ENCODE measurements at regions not wholly inside any gene's neighbourhood (a gene's known extent, or its start where the extent isn't known, plus 50 kb on each side); places are given as distances from the start of the nearest gene placed in this dataset.
A peak's percentile ranks its signal among the peaks of the same experiment; 100 is the strongest.

- DNase-seq = no peak
These were observed 392.1 kb upstream of the HS6ST1 start for GRCh38 chr2:128710729-128711128.

DNA sequence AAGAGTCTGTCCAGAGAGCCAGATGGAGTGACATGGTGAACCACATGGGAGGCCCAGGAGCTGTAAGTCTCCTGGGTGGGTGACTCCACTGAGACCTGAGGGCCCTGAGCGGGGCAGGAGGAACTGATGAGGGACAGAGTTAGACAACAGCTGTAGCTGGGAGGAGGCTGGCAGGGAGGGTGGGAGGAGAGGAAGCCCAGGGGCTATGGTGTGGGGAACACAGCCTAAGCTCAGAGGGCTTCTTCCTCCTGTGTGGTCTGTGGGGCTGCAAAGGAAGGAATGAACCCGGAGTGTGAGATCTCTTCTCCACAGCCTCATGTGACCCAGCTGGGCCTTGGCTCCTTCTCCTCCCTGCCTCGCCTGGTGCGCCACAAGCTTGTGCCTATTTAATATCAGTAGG lies 395.6 kb upstream of the HS6ST1 start:
- DNase-seq = no peak

- no peak for DNase-seq
These were observed 396.2 kb upstream of the HS6ST1 start for GRCh38 chr2:128714851-128715312.

- DNase-seq = no peak
These were observed 396.7 kb upstream of the HS6ST1 start for GRCh38 chr2:128715360-128715759.

- no peak for DNase-seq
These were observed 397.6 kb upstream of the HS6ST1 start for GRCh38 chr2:128716299-128716721.

- DNase-seq = no peak
These were observed 399.4 kb upstream of the HS6ST1 start for GRCh38 chr2:128717758-128718710.

- no peak for DNase-seq
These were observed 401.7 kb upstream of the HS6ST1 start for GRCh38 chr2:128720080-128721022.

DNA sequence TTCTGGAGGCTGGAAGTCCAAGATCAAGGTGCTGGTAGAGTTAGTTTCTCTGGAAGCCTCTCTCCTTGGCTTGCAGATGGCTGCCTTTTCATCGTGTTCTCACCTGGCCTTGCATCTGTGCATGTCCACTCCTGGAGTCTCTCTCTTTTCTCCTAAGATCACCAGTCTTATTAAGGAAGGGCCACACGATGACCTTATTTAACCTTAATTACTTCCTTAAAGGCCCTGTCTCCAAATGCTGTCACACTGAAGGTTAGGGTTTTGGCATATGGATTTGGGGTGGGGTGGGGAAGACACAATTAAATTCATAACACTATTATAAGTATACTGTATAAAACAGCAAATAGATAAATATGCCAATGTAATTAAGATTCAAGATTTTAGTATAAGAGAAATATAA lies 402.4 kb upstream of the HS6ST1 start:
- DNase-seq = no peak

DNA sequence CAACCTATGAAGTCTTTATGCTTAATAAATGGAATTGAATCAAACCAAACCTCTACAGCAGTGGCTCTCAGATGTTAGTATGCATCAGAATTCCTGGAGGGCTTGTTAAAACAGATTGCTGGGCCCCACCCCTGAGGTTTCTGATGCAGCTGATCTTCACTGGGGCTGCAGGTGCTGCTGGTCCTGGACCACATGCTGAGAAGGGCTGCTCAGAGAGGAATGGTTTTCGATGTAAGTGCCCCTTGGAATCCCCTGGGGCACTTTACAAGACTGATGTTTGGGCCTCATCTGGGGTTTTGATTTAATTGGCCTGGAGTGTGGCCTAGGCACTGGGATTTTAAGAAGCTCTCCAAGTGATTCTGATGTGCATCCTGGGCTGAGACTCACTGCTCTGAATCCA lies 403.8 kb upstream of the HS6ST1 start:
- no peak for DNase-seq

GRCh38 chr2:128724547-128724946 lies 405.9 kb upstream of the HS6ST1 start:
- DNase-seq = no peak

DNA sequence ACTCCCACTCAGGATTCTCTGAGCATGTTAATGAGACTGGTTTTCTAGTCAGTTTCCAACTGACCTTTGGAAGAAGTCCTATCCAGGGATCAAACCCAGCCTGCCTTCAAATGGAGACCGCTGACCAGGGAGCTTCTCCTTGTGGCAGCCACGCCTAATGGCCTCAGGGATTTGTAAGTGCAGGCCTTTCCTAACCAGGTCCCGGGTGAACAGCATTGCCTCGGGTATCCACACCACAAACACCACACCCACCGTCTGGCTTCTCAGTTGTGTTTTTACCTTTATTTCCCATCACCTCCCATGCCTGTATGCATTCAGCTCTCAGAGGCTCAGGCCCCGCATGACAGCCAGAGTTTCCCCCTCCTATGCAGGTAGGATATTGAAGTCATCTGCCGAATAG lies 406.3 kb upstream of the HS6ST1 start:
- no peak for DNase-seq

GRCh38 chr2:128726236-128726635 lies 407.6 kb upstream of the HS6ST1 start:
- no peak for DNase-seq

DNA sequence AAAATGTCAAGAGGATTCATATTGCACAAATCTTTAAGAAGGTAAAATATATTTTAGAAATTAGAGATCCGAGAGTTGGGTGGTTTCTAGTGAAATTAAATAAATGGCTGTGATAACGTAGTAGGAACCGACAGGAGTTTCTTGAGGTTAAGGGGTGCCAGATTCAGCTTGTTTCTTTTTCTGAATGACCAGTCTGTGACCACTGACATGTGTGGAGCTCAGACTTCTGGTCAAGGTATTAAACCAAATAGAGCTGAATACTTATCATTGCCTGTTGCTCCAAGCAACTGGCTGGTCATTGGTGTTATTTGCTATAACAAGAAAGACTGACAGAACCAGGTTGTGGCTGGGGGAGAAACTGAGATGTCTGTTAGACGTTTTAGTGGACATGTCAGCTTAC lies 408.2 kb upstream of the HS6ST1 start:
- no peak for DNase-seq

GRCh38 chr2:128727404-128727803 lies 408.7 kb upstream of the HS6ST1 start:
- no peak for DNase-seq

DNA sequence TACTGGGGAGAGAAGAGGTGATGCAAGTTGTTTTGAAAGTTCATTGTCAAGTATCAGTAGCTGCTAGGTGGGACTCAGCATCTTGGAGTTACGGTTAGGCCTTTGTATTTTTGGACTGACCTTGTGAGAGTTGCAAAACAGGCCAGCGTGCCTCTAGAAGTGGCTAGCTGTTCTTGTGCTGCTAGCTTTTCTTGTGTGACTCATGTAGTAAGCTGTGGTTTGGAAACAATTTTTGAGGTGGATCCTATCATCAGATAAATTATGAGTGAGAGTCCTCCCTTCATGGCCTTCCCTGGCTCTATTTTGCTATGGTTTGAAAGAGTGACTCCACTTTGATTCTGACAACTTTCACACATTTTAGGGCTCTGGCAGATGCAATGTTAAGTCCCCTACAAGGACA lies 409.2 kb upstream of the HS6ST1 start:
- peak; percentile 45 for DNase-seq

DNA sequence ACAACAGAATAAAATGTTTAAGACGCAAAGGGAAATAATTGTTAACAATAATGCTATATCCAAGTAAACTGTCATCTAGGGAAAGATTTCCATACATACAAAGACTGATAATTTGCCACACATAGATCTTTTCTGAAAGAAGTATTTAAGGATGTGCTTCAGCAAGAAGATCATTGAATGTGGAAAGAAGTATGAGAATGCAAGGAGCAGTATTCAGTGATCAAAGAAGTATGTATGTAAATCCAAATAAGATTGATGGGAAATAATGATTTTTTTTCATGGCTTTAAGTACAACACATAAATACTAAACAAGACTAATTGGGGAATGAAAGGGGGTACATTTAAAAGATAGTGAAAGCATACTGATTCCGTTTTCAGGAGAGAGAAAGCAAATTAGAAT lies 410.4 kb upstream of the HS6ST1 start:
- no peak for DNase-seq

GRCh38 chr2:128731994-128732650 lies 413.5 kb upstream of the HS6ST1 start:
- DNase-seq = no peak

GRCh38 chr2:128732976-128733431 lies 414.3 kb upstream of the HS6ST1 start:
- DNase-seq = peak; percentile 17

DNA sequence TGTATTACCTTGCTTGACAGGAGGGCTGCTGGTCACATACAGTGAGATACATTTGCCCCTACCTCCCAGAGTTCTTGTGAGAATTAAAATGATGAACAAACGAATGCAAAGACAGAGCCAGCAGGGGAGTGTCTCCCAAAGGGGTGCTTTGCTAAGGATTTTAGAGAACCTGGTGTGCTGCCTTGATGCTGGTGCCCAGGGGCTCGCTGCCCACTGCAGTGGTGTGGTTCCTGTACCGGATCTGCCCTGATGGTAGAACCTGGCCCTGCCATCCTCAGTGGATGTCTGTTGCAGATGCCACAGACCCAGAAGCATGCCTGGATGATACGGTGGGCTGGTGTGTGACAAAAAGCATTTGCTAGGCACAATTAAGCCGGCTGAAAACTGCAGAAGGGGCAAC lies 414.8 kb upstream of the HS6ST1 start:
- no peak for DNase-seq

GRCh38 chr2:128734521-128735295 lies 416.0 kb upstream of the HS6ST1 start:
- peak; percentile 10 for DNase-seq

- no peak for DNase-seq
These were observed 416.8 kb upstream of the HS6ST1 start for GRCh38 chr2:128735296-128735960.

All from EL (cell line).